ENCODE measurements at regions not wholly inside any gene's neighbourhood (a gene's known extent, or its start where the extent isn't known, plus 50 kb on each side); places are given as distances from the start of the nearest gene placed in this dataset.
A peak's percentile ranks its signal among the peaks of the same experiment; 100 is the strongest.

DNA sequence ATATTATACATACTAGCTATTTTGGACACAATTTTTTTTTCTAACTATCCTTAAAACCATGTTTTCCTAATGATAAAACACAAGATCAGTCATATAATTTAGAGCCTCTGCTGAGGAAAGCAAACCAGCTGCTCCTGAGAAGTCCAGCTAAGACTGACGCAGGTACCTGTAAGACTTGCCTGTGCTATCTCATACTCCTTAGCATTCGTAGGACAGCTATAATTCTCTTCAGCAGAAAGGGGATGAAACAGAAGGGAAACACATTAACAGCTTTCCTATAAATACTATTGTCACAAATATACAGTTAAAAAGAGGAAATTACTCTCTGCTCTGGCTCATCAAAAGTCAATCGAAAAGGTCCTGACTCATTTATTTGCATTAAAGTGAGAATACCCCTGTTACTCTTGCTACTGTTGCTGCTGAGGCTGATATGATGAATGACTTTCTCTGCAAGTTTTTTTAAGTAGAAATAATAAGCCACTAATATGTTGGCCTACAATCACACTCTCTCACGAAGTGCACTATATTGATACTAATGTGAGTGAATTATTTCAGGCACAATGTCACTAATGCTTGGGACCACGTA is 757.1 kb downstream of the KCNT2 start:
- intact Hi-C loops (cut with micrococcal nuclease) = no loop called here
- TF ChIP-seq FOSL1 (IDR thresholded peaks at IDR 0.05; ENCODE audit: low read depth) = no peak
- TF ChIP-seq POLR2AphosphoS5 (IDR thresholded peaks at IDR 0.05; ENCODE audit: low read depth, low read length) = no peak
- no peak for TF ChIP-seq ZFX (IDR thresholded peaks at IDR 0.05)
- TF ChIP-seq TCF7L2 (IDR thresholded peaks at IDR 0.05; ENCODE audit: borderline replicate concordance, extremely low read depth, insufficient read depth, insufficient read length) = no peak
- no peak for TF ChIP-seq MAX (IDR thresholded peaks at IDR 0.05)
- no peak for TF ChIP-seq POLR2A (IDR thresholded peaks at IDR 0.05; ENCODE audit: borderline replicate concordance, extremely low read depth, insufficient read depth, insufficient read length)
- TF ChIP-seq CBX3 (IDR thresholded peaks at IDR 0.05; ENCODE audit: low read depth) = no peak
- TF ChIP-seq, protein P1, sequence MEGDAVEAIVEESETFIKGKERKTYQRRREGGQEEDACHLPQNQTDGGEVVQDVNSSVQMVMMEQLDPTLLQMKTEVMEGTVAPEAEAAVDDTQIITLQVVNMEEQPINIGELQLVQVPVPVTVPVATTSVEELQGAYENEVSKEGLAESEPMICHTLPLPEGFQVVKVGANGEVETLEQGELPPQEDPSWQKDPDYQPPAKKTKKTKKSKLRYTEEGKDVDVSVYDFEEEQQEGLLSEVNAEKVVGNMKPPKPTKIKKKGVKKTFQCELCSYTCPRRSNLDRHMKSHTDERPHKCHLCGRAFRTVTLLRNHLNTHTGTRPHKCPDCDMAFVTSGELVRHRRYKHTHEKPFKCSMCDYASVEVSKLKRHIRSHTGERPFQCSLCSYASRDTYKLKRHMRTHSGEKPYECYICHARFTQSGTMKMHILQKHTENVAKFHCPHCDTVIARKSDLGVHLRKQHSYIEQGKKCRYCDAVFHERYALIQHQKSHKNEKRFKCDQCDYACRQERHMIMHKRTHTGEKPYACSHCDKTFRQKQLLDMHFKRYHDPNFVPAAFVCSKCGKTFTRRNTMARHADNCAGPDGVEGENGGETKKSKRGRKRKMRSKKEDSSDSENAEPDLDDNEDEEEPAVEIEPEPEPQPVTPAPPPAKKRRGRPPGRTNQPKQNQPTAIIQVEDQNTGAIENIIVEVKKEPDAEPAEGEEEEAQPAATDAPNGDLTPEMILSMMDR (IDR thresholded peaks at IDR 0.05 in 2 of 3, conservative IDR thresholded peaks at IDR 0.05 in 1 of 3; ENCODE audit: borderline replicate concordance in 1 of 3, insufficient read depth in 1 of 3, low read depth in 2 of 3, low read length in 2 of 3) = no peak
- TF ChIP-seq ZNF274 (IDR thresholded peaks at IDR 0.05; ENCODE audit: low read depth, low read length) = no peak
- TF ChIP-seq ELF1 (IDR thresholded peaks at IDR 0.05; ENCODE audit: borderline replicate concordance, low read depth) = no peak
- TF ChIP-seq YY1 (IDR thresholded peaks at IDR 0.05; ENCODE audit: extremely low read depth, insufficient replicate concordance, low read depth, low read length) = no peak
- no peak for TF ChIP-seq EGR1 (IDR thresholded peaks at IDR 0.05; ENCODE audit: low read depth)
- no peak for TF ChIP-seq CEBPB (IDR thresholded peaks at IDR 0.05; ENCODE audit: low read depth)
- TF ChIP-seq SIN3A (IDR thresholded peaks at IDR 0.05; ENCODE audit: low read depth) = no peak
- Histone ChIP-seq H3K79me2 (ENCODE audit: insufficient read depth, low read length) (no peaks in the 10 kb centered on the region), H3K9me3 (ENCODE audit: control insufficient read depth in 1 of 2, insufficient read depth in 1 of 2, low read depth in 1 of 2, low read length in 2 of 2) (no peaks in the 10 kb centered on the region), H3K4me1 (ENCODE audit: control insufficient read depth in 1 of 2, insufficient read depth in 2 of 2, low read length in 2 of 2) (no peaks in the 10 kb centered on the region), H3K4me2 (ENCODE audit: low read length) (no peak overlapping the region), H4K20me1 (ENCODE audit: insufficient read depth) (no peaks in the 10 kb centered on the region), H3K27me3 (ENCODE audit: insufficient read depth, low read length) (no peaks in the 10 kb centered on the region), H3K27ac (ENCODE audit: low read depth, low read length) (no peak overlapping the region), H3K9me2 (ENCODE audit: insufficient read depth) (no peaks in the 10 kb centered on the region), H3K9ac (ENCODE audit: low read length) (no peak overlapping the region), H3K36me3 (ENCODE audit: control insufficient read depth in 1 of 2, insufficient read depth in 2 of 2, low read length in 2 of 2) (no peaks in the 10 kb centered on the region), H2AFZ (ENCODE audit: low read depth, low read length, poor library complexity, severe bottlenecking) (peak overlapping the region; percentile 7), H3K4me3 (replicated peaks in 1 of 2; ENCODE audit: low read depth in 1 of 2, low read length in 2 of 2) (no peak overlapping the region)
- ATAC-seq (no peak), DNase-seq (ENCODE audit: low read depth, low spot score) (no peak)
- ChIA-PET RAD21 (ENCODE audit: low non-redundant PET in 1 of 2, low total read pairs in 2 of 2, uncharacterized antibody in 2 of 2, unreplicated experiment in 2 of 2) (no interaction called here), CTCF (no interaction called here), POLR2A (no interaction called here)
- BruUV-seq (replicated peaks) = no TSS peak

Measured in HCT116 (cell line).